ENCODE measurements at regions not wholly inside any gene's neighbourhood (a gene's known extent, or its start where the extent isn't known, plus 50 kb on each side); places are given as distances from the start of the nearest gene placed in this dataset.
A peak's percentile ranks its signal among the peaks of the same experiment; 100 is the strongest.

DNA sequence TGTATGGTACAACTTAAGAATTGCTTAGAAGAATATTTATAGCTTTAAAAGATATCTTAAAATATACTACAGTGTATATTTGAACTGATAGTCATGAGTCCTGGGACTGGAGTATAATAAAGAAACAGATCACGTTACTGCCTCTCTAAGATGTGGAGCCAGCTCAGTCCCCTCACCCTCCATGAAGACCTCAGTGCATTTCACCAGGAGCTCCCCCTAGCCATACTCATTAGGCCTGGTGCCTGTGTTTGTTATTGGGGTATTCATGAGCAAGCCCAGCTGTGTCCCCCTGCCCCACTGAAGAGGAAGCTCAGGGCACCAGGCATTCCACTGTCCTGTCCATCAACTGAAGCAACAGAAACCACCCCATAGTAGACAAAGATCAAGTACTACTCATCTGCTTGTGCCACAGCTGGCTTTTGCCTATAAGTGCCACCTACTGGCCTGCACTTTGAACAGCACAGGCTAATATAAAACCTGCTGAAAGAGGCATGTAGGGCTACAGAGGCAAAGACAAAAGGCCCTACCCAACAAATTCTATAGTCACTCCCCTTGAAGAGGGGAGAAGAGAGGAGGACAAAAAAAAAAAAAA is 850.2 kb upstream of the NUDT12 start:
- H3K56ac ChIP-seq (ENCODE audit: extremely low read depth, insufficient read depth, low read length): no peak overlapping the region
- intact Hi-C loops (cut with micrococcal nuclease) (loop anchor here (5.0 kb wide), 2 partner anchors 605 to 830 kb away; no protein-coding TSS in a partner anchor), in situ Hi-C loops (cut with MboI; ENCODE audit: low sequenced_read_pairs) (loop anchor here (25.0 kb wide), 1 partner anchor 600 kb away; no protein-coding TSS in a partner anchor), dilution Hi-C loops (cut with HindIII; ENCODE audit: low sequenced_read_pairs, unreplicated experiment) (no loop called here)
- H2AK5ac ChIP-seq (ENCODE audit: low read depth, low read length): no peak overlapping the region
- H2AK9ac ChIP-seq (replicated peaks; ENCODE audit: low read depth, low read length, poor library complexity): no peak overlapping the region
- no peak overlapping the region for H3K4me3 ChIP-seq (ENCODE audit: insufficient read depth, low read depth, low read length)
- ChIA-PET POLR2A (ENCODE audit: unreplicated experiment) (no interaction called here), CTCF (interaction anchor here (1.4 kb wide), 1 partner anchor 15 kb away, joined by 4 read pairs; no protein-coding TSS in a partner anchor)
- H4K91ac ChIP-seq (ENCODE audit: insufficient read depth, low read depth, low read length): no peak overlapping the region
- TF ChIP-seq, protein P1, sequence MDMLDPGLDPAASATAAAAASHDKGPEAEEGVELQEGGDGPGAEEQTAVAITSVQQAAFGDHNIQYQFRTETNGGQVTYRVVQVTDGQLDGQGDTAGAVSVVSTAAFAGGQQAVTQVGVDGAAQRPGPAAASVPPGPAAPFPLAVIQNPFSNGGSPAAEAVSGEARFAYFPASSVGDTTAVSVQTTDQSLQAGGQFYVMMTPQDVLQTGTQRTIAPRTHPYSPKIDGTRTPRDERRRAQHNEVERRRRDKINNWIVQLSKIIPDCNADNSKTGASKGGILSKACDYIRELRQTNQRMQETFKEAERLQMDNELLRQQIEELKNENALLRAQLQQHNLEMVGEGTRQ (IDR thresholded peaks at IDR 0.05; ENCODE audit: low read depth, low read length): no peak
- no peak for TF ChIP-seq RAD21 (IDR thresholded peaks at IDR 0.05; ENCODE audit: low read length)
- TF ChIP-seq, protein P2, sequence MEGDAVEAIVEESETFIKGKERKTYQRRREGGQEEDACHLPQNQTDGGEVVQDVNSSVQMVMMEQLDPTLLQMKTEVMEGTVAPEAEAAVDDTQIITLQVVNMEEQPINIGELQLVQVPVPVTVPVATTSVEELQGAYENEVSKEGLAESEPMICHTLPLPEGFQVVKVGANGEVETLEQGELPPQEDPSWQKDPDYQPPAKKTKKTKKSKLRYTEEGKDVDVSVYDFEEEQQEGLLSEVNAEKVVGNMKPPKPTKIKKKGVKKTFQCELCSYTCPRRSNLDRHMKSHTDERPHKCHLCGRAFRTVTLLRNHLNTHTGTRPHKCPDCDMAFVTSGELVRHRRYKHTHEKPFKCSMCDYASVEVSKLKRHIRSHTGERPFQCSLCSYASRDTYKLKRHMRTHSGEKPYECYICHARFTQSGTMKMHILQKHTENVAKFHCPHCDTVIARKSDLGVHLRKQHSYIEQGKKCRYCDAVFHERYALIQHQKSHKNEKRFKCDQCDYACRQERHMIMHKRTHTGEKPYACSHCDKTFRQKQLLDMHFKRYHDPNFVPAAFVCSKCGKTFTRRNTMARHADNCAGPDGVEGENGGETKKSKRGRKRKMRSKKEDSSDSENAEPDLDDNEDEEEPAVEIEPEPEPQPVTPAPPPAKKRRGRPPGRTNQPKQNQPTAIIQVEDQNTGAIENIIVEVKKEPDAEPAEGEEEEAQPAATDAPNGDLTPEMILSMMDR (conservative IDR thresholded peaks at IDR 0.05; ENCODE audit: low read depth, low read length): peak; percentile 28
- no peak for TF ChIP-seq NFE2L2 (IDR thresholded peaks at IDR 0.05; ENCODE audit: low read depth, low read length)
- no peak for TF ChIP-seq RFX5 (IDR thresholded peaks at IDR 0.05; ENCODE audit: low read depth, low read length)
- no peak overlapping the region for H4K8ac ChIP-seq (ENCODE audit: low read depth in 2 of 2, low read length in 2 of 2)
- ATAC-seq (ENCODE audit: low read depth): peak; percentile 78
- H3K4me1 ChIP-seq (ENCODE audit: control insufficient read depth, insufficient read depth, low read length): no peaks in the 10 kb centered on the region
- no peak overlapping the region for H3K4ac ChIP-seq (ENCODE audit: low read depth, low read length)
- peak; percentile 17 for DNase-seq
- no peaks in the 10 kb centered on the region for H3K27me3 ChIP-seq (ENCODE audit: control insufficient read depth, insufficient read depth, low read length)
- H2BK15ac ChIP-seq (ENCODE audit: low read depth, low read length): no peak overlapping the region
- no peak overlapping the region for H2BK20ac ChIP-seq (ENCODE audit: low read depth, low read length)
- H3K79me1 ChIP-seq (ENCODE audit: low read depth in 1 of 2, low read length in 2 of 2): no peaks in the 10 kb centered on the region
- H2BK5ac ChIP-seq (ENCODE audit: low read depth, low read length, poor library complexity, severe bottlenecking): no peak overlapping the region
- no peaks in the 10 kb centered on the region for H3K36me3 ChIP-seq (ENCODE audit: control insufficient read depth, insufficient read depth, low read length)
- no peak overlapping the region for H2BK120ac ChIP-seq (ENCODE audit: low read depth, low read length)
- H3K14ac ChIP-seq (replicated peaks; ENCODE audit: low read depth, low read length): no peak overlapping the region
- no peak overlapping the region for H3K18ac ChIP-seq (ENCODE audit: low read depth, low read length)
- H4K20me1 ChIP-seq (ENCODE audit: insufficient read depth, low read length): no peaks in the 10 kb centered on the region
- WGBS, 2 experiments (ENCODE audit: extremely low coverage in 2 of 2, insufficient read length in 1 of 2): no CpG with 5 or more reads among the region's 1 CpG
- H3K4me2 ChIP-seq (ENCODE audit: low read depth, low read length): no peak overlapping the region
- H3K27ac ChIP-seq (ENCODE audit: insufficient read depth, low read length): no peak overlapping the region
- no peak overlapping the region for H3K9ac ChIP-seq (ENCODE audit: low read depth, low read length)
- no TSS peak for BruUV-seq (replicated peaks)
- no peaks in the 10 kb centered on the region for H3K9me1 ChIP-seq (ENCODE audit: insufficient read depth, low read length)
- no peak overlapping the region for H2AFZ ChIP-seq (replicated peaks; ENCODE audit: low read length, poor library complexity)
- H4K5ac ChIP-seq (ENCODE audit: low read depth, low read length): no peak overlapping the region
- no peak overlapping the region for H3K23ac ChIP-seq (ENCODE audit: low read depth, low read length)
- no peaks in the 10 kb centered on the region for H3K9me3 ChIP-seq (ENCODE audit: control insufficient read depth, insufficient read depth, low read length)

Data from IMR-90 (cell line).